Transverse colon (tissue), 4 donors: ENCODE measurements at regions not wholly inside any gene's neighbourhood (a gene's known extent, or its start where the extent isn't known, plus 50 kb on each side); places are given as distances from the start of the nearest gene placed in this dataset.

Source experiments
- POLR2A ChIP-seq: fragments of 450-650 bp; IDR thresholded peaks from one replicate; pipeline ENCODE4 v1.6.1; 2016; ENCODE audit warnings: antibody characterized with exemption, mild to moderate bottlenecking, moderate library complexity
- POLR2AphosphoS5 ChIP-seq, 3 donors: sonication (generic); formaldehyde crosslinking; IDR thresholded peaks; one replicate each; pipeline ENCODE4 v1.6.1; 2016; ENCODE audit warnings: antibody characterized with exemption in 3 of 3
- TF ChIP-seq, protein P1 (sequence below), 5 experiments: fragments of 200-600 bp in 3 of 5; fragments of 450-650 bp in 2 of 5; sonication (generic) in 3 of 5; IDR thresholded peaks; 1 replicate in 2 of 5; 2 replicates in 3 of 5; pipeline ENCODE4 v1.5.1; 2016 to 2017; ENCODE audit warnings: antibody characterized with exemption in 5 of 5, inconsistent platforms in 3 of 5, mild to moderate bottlenecking in 2 of 5, moderate library complexity in 1 of 5

DNA sequence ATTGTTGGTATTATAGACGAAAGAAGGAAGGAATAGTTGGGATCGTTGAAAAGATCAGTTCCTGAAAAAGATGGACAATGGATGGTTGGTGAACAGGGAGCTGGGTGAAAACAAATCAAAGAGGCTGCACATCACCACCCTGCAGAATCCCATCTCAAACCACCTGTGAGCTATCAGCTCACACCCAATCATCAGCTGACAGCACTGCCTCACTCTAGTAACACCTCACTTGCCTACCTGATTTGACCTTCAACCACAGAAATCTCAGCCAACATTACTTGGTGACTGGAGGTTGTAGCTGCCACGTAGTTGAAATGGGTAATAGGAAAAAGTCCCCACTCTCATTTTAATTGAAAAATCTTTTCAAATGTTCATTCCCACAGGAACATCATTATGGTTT lies 101.8 kb upstream of the DST start:
- TF ChIP-seq, protein P1, sequence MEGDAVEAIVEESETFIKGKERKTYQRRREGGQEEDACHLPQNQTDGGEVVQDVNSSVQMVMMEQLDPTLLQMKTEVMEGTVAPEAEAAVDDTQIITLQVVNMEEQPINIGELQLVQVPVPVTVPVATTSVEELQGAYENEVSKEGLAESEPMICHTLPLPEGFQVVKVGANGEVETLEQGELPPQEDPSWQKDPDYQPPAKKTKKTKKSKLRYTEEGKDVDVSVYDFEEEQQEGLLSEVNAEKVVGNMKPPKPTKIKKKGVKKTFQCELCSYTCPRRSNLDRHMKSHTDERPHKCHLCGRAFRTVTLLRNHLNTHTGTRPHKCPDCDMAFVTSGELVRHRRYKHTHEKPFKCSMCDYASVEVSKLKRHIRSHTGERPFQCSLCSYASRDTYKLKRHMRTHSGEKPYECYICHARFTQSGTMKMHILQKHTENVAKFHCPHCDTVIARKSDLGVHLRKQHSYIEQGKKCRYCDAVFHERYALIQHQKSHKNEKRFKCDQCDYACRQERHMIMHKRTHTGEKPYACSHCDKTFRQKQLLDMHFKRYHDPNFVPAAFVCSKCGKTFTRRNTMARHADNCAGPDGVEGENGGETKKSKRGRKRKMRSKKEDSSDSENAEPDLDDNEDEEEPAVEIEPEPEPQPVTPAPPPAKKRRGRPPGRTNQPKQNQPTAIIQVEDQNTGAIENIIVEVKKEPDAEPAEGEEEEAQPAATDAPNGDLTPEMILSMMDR (IDR thresholded peaks at IDR 0.05) = no peak
- TF ChIP-seq POLR2A = no peak
- TF ChIP-seq POLR2AphosphoS5 (IDR thresholded peaks at IDR 0.05) = no peak
